Left ventricle myocardium inferior (tissue), 1 donor: ENCODE measurements at regions not wholly inside any gene's neighbourhood (a gene's known extent, or its start where the extent isn't known, plus 50 kb on each side); places are given as distances from the start of the nearest gene placed in this dataset.

ENCODE experiments used
- DNase-seq: peaks from one replicate; pipeline ENCODE4 v3.0.0-alpha.2; 2020
- H3K27ac ChIP-seq: fragments of 200-600 bp; replicated peaks from 2 replicates; pipeline ENCODE4 v1.8.0; 2021
- H3K27me3 ChIP-seq: fragments of 200-600 bp; 2 replicates; pipeline ENCODE4 v1.8.0; 2021; ENCODE audit warnings: low read depth
- H3K36me3 ChIP-seq: fragments of 200-600 bp; 2 replicates; pipeline ENCODE4 v1.8.0; 2021
- H3K4me1 ChIP-seq: fragments of 200-600 bp; 2 replicates; pipeline ENCODE4 v1.8.0; 2021
- H3K4me3 ChIP-seq: fragments of 200-600 bp; 2 replicates; pipeline ENCODE4 v1.8.0; 2021; ENCODE audit warnings: mild to moderate bottlenecking, moderate library complexity
- H3K9me3 ChIP-seq: fragments of 200-600 bp; replicated peaks from 2 replicates; pipeline ENCODE4 v1.8.0; 2021
- intact Hi-C: fragments of 100-400 bp; cut with micrococcal nuclease; formaldehyde crosslinking; loops from one replicate; pipeline ENCODE4 v1.11.0; 2022
- TF ChIP-seq, protein P1 (sequence below): fragments of 200-600 bp; IDR thresholded peaks from 2 replicates; pipeline ENCODE4 v1.8.0; 2021; ENCODE audit warnings: antibody characterized with exemption, mild to moderate bottlenecking, borderline replicate concordance
- donor health status: DM: no; HTN: yes; CAD: no; lungs with severe emphysema.

DNA sequence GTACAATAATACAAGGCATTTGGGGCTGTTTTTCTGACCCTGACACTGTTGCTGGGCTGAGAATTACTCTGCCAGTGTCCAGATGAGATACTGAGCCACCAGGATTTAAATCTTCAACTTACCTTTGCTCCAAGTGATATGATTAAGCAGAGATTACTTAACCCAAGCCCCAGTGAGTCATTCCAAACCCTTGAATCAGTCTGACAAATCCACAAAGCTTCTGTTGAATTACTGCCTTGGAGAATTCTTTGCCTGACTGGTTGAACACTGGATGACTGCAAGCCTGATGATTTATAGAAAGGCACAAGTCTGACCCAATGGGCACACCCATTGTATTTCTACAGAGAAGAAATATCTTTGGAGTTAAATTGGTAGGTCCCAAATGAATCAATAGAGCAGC, 88.2 kb upstream of the TSC22D2 start:
- Histone ChIP-seq H3K27me3 (no peaks in the 10 kb centered on the region), H3K9me3 (no peaks in the 10 kb centered on the region), H3K4me1 (peaks cover 5% of the 10 kb centered on the region), H3K4me3 (no peak overlapping the region), H3K36me3 (no peaks in the 10 kb centered on the region), H3K27ac (no peak overlapping the region)
- intact Hi-C loops, result no loop called here
- TF ChIP-seq, protein P1, sequence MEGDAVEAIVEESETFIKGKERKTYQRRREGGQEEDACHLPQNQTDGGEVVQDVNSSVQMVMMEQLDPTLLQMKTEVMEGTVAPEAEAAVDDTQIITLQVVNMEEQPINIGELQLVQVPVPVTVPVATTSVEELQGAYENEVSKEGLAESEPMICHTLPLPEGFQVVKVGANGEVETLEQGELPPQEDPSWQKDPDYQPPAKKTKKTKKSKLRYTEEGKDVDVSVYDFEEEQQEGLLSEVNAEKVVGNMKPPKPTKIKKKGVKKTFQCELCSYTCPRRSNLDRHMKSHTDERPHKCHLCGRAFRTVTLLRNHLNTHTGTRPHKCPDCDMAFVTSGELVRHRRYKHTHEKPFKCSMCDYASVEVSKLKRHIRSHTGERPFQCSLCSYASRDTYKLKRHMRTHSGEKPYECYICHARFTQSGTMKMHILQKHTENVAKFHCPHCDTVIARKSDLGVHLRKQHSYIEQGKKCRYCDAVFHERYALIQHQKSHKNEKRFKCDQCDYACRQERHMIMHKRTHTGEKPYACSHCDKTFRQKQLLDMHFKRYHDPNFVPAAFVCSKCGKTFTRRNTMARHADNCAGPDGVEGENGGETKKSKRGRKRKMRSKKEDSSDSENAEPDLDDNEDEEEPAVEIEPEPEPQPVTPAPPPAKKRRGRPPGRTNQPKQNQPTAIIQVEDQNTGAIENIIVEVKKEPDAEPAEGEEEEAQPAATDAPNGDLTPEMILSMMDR, result no peak
- DNase-seq, result no peak

DNA sequence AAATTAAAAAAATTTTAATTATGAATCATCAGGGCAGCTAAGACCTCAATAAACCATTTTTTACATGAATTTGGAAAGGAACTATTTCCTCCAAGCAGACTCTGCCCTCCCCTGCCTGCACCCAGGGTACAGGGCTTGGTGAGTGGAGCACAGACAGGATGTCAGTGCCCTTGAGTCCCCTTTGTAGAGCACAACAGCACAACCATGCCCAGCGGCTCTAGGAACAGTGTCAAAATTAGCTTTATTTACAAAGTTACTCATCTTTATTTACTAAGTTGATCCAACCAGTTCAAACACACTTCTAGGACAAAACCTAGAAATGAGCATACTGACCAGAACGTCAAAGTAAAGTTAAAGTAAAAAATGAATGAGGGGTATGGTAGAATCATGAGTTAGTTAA, 90.6 kb upstream of the TSC22D2 start:
- DNase-seq, result no peak
- H3K27ac ChIP-seq, result no peak overlapping the region
- no peaks in the 10 kb centered on the region for H3K9me3 ChIP-seq
- H3K36me3 ChIP-seq, result no peaks in the 10 kb centered on the region
- H3K4me3 ChIP-seq, result no peak overlapping the region
- TF ChIP-seq, protein P1, result no peak
- intact Hi-C loops, result no loop called here
- H3K27me3 ChIP-seq, result no peaks in the 10 kb centered on the region
- no peaks in the 10 kb centered on the region for H3K4me1 ChIP-seq

DNA sequence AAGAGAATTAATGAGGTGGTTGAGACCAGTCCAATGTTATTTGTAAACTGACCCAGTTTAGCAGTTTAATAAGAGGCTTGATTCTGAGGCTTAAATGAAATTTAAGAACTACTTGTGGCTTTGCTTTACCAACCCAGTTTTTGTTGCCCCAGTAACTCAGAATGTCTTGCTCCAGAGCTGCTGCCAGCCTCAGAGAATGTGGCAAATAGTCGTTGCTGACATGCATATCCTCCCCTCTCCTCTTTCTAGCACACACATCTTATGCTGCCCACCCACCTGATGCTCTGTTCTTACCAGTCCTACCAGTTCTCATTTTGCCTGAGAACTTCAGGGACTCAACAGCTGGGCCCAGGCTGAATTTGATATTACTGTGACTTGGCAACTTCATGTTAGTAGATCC, 92.4 kb upstream of the TSC22D2 start:
- H3K4me3 ChIP-seq, result no peak overlapping the region
- H3K9me3 ChIP-seq, result no peaks in the 10 kb centered on the region
- no peaks in the 10 kb centered on the region for H3K27me3 ChIP-seq
- H3K27ac ChIP-seq, result no peak overlapping the region
- no peaks in the 10 kb centered on the region for H3K4me1 ChIP-seq
- TF ChIP-seq, protein P1, result no peak
- H3K36me3 ChIP-seq, result no peaks in the 10 kb centered on the region
- no peak for DNase-seq
- intact Hi-C loops, result no loop called here

DNA sequence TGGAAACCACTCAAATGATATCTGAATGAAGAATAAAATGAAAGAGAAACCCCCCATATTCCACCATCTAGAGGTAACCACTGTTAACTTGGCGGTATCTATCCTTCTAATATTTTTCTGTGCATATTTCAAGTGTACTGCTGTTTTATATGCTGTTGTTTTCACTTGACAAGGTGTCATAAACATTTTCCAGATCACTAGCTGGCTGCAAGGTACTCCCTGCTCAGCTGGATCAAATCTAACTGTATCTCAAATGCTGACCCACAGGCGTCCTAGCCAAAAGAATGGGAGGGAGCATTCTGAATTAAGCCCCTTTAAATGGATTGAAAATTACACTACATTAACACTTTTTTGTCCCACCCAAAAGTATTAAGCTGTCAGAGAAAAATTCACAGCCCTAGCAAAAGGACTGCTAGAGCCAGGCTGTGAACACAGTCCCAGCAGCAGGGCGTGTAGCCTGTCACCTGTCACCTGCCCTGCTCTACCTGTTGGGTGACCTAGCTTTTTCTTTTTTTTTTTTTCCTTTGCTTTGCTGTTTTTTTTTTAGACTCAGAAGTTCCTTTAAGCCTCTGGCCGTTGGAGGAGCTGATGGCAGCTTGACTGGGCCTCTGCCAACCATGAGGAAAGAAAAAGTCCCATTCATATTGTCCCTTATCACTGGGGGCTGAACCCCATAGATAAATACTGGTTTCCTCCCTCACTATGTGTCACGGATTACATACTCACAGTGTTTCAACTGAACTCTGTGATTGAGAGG, 93.7 kb upstream of the TSC22D2 start:
- H3K36me3 ChIP-seq, result no peaks in the 10 kb centered on the region
- TF ChIP-seq, protein P1, result no peak
- no peaks in the 10 kb centered on the region for H3K4me1 ChIP-seq
- no peak overlapping the region for H3K4me3 ChIP-seq
- no peaks in the 10 kb centered on the region for H3K9me3 ChIP-seq
- no peak for DNase-seq
- intact Hi-C loops, result no loop called here
- no peaks in the 10 kb centered on the region for H3K27me3 ChIP-seq
- no peak overlapping the region for H3K27ac ChIP-seq

DNA sequence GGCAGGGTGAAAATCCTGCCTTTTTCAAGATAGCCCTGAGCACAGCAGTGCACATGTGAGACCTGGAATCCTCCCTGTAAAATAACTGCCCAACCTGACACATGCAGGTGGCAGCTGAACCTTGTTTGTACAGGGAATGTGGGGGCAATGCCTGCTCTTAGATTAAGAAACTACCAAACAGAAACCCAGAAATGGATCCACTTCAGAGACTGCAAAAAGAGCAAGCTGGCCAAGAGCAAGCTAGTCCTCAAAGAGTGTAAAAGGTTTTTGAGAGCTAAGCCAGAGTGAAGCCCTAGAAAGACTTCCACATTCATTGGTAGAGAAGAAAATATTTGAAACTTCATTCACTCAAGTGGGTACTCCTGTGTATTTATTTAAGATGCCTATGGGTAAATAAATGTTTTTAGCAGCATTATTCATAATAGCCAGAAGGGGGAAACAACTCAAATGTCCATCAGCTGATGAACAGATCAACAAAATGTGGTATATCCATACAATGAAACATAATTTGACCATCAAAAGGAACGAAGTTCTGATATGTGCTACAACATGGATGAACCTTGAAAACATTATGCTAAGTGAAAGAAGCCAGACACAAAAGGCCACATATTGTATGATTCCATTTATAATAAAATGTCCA, 96.0 kb upstream of the TSC22D2 start:
- no peak for DNase-seq
- Histone ChIP-seq H3K9me3 (no peaks in the 10 kb centered on the region), H3K27me3 (no peaks in the 10 kb centered on the region), H3K4me3 (no peak overlapping the region), H3K4me1 (no peaks in the 10 kb centered on the region), H3K36me3 (no peaks in the 10 kb centered on the region), H3K27ac (no peak overlapping the region)
- TF ChIP-seq, protein P1, result no peak
- intact Hi-C loops, result no loop called here
